Colonic mucosa (tissue), 4 donors: ENCODE measurements at regions not wholly inside any gene's neighbourhood (a gene's known extent, or its start where the extent isn't known, plus 50 kb on each side); places are given as distances from the start of the nearest gene placed in this dataset.

Experiments
- DNase-seq: peaks from one replicate; pipeline ENCODE4 v3.0.0-alpha.2; 2020
- H3K27ac ChIP-seq: fragments of 200-600 bp; one replicate; pipeline ENCODE4 v1.8.0; 2021
- H3K27me3 ChIP-seq: fragments of 200-600 bp; one replicate; pipeline ENCODE4 v1.8.0; 2021
- H3K36me3 ChIP-seq: fragments of 200-600 bp; one replicate; pipeline ENCODE4 v1.8.0; 2021
- H3K4me1 ChIP-seq: fragments of 200-600 bp; one replicate; pipeline ENCODE4 v1.8.0; 2021; ENCODE audit warnings: mild to moderate bottlenecking
- H3K4me3 ChIP-seq: fragments of 200-600 bp; one replicate; pipeline ENCODE4 v1.8.0; 2021
- H3K9ac ChIP-seq, 2 donors: one replicate each; pipeline ENCODE4 v1.7.0; 2013; ENCODE audit warnings: control low read depth in 2 of 2, low read depth in 2 of 2, low read length in 2 of 2
- H3K9me3 ChIP-seq: fragments of 200-600 bp; one replicate; pipeline ENCODE4 v1.8.0; 2021
- intact Hi-C: fragments of 100-400 bp; cut with DNase I; formaldehyde crosslinking; loops from one replicate; pipeline ENCODE4 v1.14.1; 2022
- TF ChIP-seq, protein P1 (sequence below): fragments of 200-600 bp; IDR thresholded peaks from one replicate; pipeline ENCODE4 v1.8.0; 2022; ENCODE audit warnings: antibody characterized with exemption, mild to moderate bottlenecking
- donor health status: healthy.
- donor health status: DM: no; HTN: no; CAD: no.
- donor health status: DM: no; HTN: no; CAD: no.

DNA sequence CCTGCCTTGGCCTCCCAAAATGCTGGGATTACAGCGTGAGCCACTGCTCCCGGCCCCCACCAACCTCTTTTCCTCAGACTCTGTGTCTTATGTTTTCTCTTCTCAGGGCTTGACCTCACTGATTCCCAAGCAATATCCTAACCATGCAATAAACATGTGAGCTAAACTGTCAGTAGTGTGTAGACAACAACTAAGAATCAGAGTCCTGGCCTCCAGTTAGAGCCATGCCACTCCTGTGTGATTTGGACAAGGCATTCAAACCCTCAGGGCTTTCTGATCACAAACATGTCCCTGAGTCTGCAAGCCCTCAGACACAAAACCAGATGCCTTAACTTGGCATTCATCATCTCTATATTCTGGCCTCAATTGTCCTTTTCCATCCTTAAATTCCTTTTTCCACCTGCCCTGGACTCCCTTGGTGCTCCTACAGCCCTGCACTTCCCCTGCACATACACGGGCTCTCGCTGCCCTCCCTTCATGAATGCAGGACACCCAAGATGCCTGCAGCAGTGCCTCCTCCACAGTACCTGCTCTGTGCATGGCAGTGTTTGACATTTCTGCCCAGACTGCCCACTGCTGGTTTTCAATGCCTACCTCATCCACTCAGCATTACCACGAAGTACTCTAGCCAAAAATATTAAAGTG, 142.8 kb downstream of the CYP26A1 start:
- H3K4me3 ChIP-seq, result no peak overlapping the region
- H3K27ac ChIP-seq, result no peak overlapping the region
- H3K36me3 ChIP-seq, result no peaks in the 10 kb centered on the region
- H3K9me3 ChIP-seq, result no peaks in the 10 kb centered on the region
- no peaks in the 10 kb centered on the region for H3K4me1 ChIP-seq
- H3K9ac ChIP-seq, result no peak overlapping the region
- DNase-seq, result no peak
- TF ChIP-seq, protein P1, sequence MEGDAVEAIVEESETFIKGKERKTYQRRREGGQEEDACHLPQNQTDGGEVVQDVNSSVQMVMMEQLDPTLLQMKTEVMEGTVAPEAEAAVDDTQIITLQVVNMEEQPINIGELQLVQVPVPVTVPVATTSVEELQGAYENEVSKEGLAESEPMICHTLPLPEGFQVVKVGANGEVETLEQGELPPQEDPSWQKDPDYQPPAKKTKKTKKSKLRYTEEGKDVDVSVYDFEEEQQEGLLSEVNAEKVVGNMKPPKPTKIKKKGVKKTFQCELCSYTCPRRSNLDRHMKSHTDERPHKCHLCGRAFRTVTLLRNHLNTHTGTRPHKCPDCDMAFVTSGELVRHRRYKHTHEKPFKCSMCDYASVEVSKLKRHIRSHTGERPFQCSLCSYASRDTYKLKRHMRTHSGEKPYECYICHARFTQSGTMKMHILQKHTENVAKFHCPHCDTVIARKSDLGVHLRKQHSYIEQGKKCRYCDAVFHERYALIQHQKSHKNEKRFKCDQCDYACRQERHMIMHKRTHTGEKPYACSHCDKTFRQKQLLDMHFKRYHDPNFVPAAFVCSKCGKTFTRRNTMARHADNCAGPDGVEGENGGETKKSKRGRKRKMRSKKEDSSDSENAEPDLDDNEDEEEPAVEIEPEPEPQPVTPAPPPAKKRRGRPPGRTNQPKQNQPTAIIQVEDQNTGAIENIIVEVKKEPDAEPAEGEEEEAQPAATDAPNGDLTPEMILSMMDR, result no peak
- intact Hi-C loops, result no loop called here
- H3K27me3 ChIP-seq, result no peaks in the 10 kb centered on the region

DNA sequence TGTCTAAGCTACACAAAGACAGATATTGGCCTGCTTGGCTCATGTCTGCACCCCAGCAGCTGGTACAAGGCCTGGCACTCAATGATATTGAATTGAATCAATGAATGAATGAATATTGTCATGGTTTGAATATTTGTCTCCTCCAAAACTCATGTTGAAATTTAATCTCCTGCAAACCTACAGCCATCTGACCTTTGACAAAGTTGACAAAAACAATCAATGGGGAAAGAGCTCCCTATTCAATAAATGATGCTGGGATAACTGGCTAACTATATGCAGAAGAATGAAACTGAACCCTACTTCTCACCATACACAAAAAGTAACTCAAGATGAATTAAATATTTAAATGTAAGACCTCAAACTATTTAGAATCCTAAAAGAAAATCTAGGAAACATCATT, 144.7 kb downstream of the CYP26A1 start:
- TF ChIP-seq, protein P1, result no peak
- intact Hi-C loops, result no loop called here
- H3K9me3 ChIP-seq, result no peaks in the 10 kb centered on the region
- H3K36me3 ChIP-seq, result no peaks in the 10 kb centered on the region
- no peak for DNase-seq
- no peaks in the 10 kb centered on the region for H3K27me3 ChIP-seq
- H3K9ac ChIP-seq, result no peak overlapping the region
- H3K4me1 ChIP-seq, result no peaks in the 10 kb centered on the region
- H3K4me3 ChIP-seq, result no peak overlapping the region
- no peak overlapping the region for H3K27ac ChIP-seq

DNA sequence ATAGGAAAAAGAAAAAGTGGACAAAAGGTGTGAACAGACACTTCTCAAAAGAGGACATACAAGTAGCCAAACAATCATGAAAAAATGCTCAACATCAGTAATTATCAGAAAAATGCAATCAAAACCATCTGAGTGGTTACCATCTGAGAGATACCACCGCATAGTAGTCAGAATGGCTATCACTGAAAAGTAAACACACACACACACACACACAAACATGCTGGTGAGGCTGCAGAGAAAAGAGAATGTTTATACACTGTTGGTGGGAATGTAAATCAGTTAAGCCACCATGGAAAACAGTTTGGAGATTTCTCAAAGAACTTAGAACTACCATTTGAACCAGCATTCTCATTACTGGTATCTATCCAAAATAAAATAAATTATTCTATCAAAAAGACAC, 145.7 kb downstream of the CYP26A1 start:
- no peak overlapping the region for H3K4me3 ChIP-seq
- H3K27ac ChIP-seq, result no peak overlapping the region
- intact Hi-C loops, result no loop called here
- no peak for DNase-seq
- H3K4me1 ChIP-seq, result no peaks in the 10 kb centered on the region
- no peak overlapping the region for H3K9ac ChIP-seq
- H3K36me3 ChIP-seq, result no peaks in the 10 kb centered on the region
- H3K27me3 ChIP-seq, result no peaks in the 10 kb centered on the region
- H3K9me3 ChIP-seq, result no peaks in the 10 kb centered on the region
- TF ChIP-seq, protein P1, result no peak

DNA sequence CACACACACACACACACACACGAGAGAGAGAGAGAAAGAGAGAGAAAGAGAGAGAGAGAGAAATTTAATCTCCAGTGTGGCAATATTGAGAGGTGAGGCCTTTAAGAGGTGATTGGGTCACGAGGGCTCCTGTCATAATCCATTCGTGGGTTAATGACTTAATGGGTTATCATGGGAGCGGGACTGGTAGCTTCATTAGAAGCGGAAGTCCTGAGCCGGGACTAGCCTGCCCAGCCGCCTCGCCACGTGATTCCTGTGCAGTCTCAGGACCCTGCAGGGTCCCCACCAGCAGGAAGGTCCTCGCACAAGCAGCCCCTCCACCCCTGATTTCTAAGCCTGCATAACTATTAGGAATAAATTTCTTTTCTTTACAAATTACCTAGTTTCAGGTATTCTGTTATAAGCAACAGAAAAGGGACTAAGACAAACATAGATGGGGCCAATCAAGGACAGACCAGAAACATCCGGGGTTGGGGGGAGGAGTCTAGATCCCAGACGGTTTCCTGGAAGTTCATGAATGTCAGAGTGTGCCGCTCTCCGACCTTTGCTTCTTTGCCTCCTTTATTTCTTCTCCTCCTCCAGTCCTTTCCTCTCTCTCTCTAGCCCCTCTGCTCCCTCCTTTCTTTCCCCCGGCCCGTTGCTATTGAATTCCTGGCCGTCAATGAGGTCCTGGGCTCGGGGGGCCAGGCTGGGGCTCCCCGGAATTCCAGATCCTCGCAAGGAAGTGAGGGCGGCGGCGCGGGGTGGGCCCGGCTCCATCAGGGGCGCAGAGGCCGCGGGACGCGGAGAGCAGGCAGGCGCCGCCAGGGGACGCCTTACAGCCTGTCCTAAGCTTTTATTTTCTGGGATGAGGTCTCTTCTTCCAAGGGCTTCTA, 146.8 kb downstream of the CYP26A1 start:
- H3K36me3 ChIP-seq, result no peaks in the 10 kb centered on the region
- TF ChIP-seq, protein P1, result no peak
- DNase-seq, result no peak
- H3K27ac ChIP-seq, result no peak overlapping the region
- no peaks in the 10 kb centered on the region for H3K4me1 ChIP-seq
- intact Hi-C loops, result loop anchor here (10.0 kb wide), 1 partner anchor 106 kb away; no protein-coding TSS in a partner anchor
- no peaks in the 10 kb centered on the region for H3K27me3 ChIP-seq
- no peak overlapping the region for H3K9ac ChIP-seq
- no peaks in the 10 kb centered on the region for H3K9me3 ChIP-seq
- H3K4me3 ChIP-seq, result no peak overlapping the region

DNA sequence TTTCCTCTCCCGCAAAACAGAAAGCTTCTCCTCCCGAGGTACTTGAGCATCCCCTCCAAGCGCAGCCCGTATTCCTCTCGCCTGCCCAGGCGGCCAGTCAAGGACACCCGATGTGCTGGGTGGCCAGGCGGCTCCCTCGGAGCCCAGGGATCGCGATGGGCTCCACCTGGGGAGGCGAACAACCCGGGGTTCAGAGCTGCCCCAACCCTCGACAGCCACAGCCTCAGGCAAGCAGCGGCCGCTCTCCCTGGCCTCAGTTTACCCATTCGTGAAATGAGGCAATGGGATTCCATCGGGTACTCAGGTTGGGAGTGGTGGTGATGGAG, 147.4 kb downstream of the CYP26A1 start:
- H3K27ac ChIP-seq, result no peak overlapping the region
- H3K9ac ChIP-seq, result no peak overlapping the region
- DNase-seq, result no peak
- intact Hi-C loops, result loop anchor here (10.0 kb wide), 1 partner anchor 106 kb away; no protein-coding TSS in a partner anchor
- TF ChIP-seq, protein P1, result no peak
- no peaks in the 10 kb centered on the region for H3K27me3 ChIP-seq
- no peaks in the 10 kb centered on the region for H3K4me1 ChIP-seq
- H3K4me3 ChIP-seq, result no peak overlapping the region
- H3K36me3 ChIP-seq, result no peaks in the 10 kb centered on the region
- H3K9me3 ChIP-seq, result no peaks in the 10 kb centered on the region
